ENCODE measurements at regions not wholly inside any gene's neighbourhood (a gene's known extent, or its start where the extent isn't known, plus 50 kb on each side); places are given as distances from the start of the nearest gene placed in this dataset.

GRCh38 chr9:81497091-81497490, 192.3 kb downstream of the TLE1 start:
- TF ChIP-seq POLR2AphosphoS5 (IDR thresholded peaks at IDR 0.05; ENCODE audit: insufficient read depth in 1 of 2, low read depth in 1 of 2) (no peak), CTCF (IDR thresholded peaks at IDR 0.05) (no peak)

Measured in vagina (tissue), 2 donors.